GM23248 (cell line): ENCODE measurements at regions not wholly inside any gene's neighbourhood (a gene's known extent, or its start where the extent isn't known, plus 50 kb on each side); places are given as distances from the start of the nearest gene placed in this dataset.
A peak's percentile ranks its signal among the peaks of the same experiment; 100 is the strongest.

Source experiments
- DNase-seq: peaks from one replicate; pipeline ENCODE4 v3.0.0-alpha.2; 2015
- H2AFZ ChIP-seq: fragments of 200-600 bp; sonication (generic); 2 replicates; pipeline ENCODE4 v1.6.1; 2016; ENCODE audit warnings: antibody characterized with exemption
- H3F3A ChIP-seq: fragments of 200-600 bp; sonication (generic); 2 replicates; pipeline ENCODE4 v1.6.1; 2016; ENCODE audit warnings: mild to moderate bottlenecking, antibody characterized with exemption, mixed run types; ENCODE audit not compliant: insufficient read depth
- H3K27ac ChIP-seq: fragments of 200-600 bp; sonication (generic); 2 replicates; pipeline ENCODE4 v1.5.1; 2016; ENCODE audit warnings: mild to moderate bottlenecking
- H3K27me3 ChIP-seq: fragments of 200-600 bp; sonication (generic); replicated peaks from 2 replicates; pipeline ENCODE4 v1.6.1; 2016; ENCODE audit warnings: mild to moderate bottlenecking; ENCODE audit not compliant: insufficient read depth
- H3K36me3 ChIP-seq: fragments of 200-600 bp; sonication (generic); 2 replicates; pipeline ENCODE4 v1.6.1; 2016; ENCODE audit warnings: low read depth, mild to moderate bottlenecking
- H3K4me1 ChIP-seq: fragments of 200-600 bp; sonication (generic); 2 replicates; pipeline ENCODE4 v1.6.1; 2016; ENCODE audit warnings: mild to moderate bottlenecking; ENCODE audit not compliant: insufficient read depth
- H3K4me2 ChIP-seq: fragments of 200-600 bp; sonication (generic); one replicate; pipeline ENCODE4 v1.6.1; 2016; ENCODE audit warnings: mild to moderate bottlenecking; ENCODE audit not compliant: unreplicated experiment
- H3K4me3 ChIP-seq: fragments of 200-600 bp; sonication (generic); 2 replicates; pipeline ENCODE4 v1.5.1; 2016; ENCODE audit warnings: mild to moderate bottlenecking
- H3K79me2 ChIP-seq: fragments of 200-600 bp; sonication (generic); 2 replicates; pipeline ENCODE4 v1.6.1; 2016; ENCODE audit warnings: mild to moderate bottlenecking; ENCODE audit not compliant: insufficient read depth
- H3K9ac ChIP-seq: fragments of 200-600 bp; sonication (generic); 2 replicates; pipeline ENCODE4 v1.6.1; 2016; ENCODE audit warnings: mild to moderate bottlenecking
- H3K9me2 ChIP-seq: fragments of 200-600 bp; sonication (generic); 2 replicates; pipeline ENCODE4 v1.6.1; 2016; ENCODE audit warnings: mixed run types, mild to moderate bottlenecking, moderate library complexity; ENCODE audit not compliant: insufficient read depth
- H3K9me3 ChIP-seq: fragments of 200-600 bp; sonication (generic); one replicate; pipeline ENCODE4 v1.6.1; 2017; ENCODE audit warnings: low read depth
- H4K20me1 ChIP-seq: fragments of 200-600 bp; sonication (generic); 2 replicates; pipeline ENCODE4 v1.6.0; 2016; ENCODE audit not compliant: insufficient read depth
- EZH2 ChIP-seq: fragments of 200-600 bp; sonication (generic); IDR thresholded peaks from 2 replicates; pipeline ENCODE4 v1.6.1; 2018; ENCODE audit warnings: antibody characterized with exemption, mild to moderate bottlenecking; ENCODE audit not compliant: insufficient read depth, poor library complexity, severe bottlenecking
- EZH2phosphoT487 ChIP-seq: fragments of 200-600 bp; sonication (generic); IDR thresholded peaks from 2 replicates; pipeline ENCODE4 v1.6.1; 2018; ENCODE audit warnings: antibody characterized with exemption, moderate library complexity, mild to moderate bottlenecking, low read depth; ENCODE audit not compliant: insufficient read depth
- WGBS, 2 experiments: methylation state at CpG; one replicate each; pipeline ENCODE4 v1.1.6; 2015 to 2017; ENCODE audit warnings: low lambda C conversion rate in 2 of 2, low coverage in 1 of 2; ENCODE audit errors: missing lambda C conversion rate in 2 of 2; 5-methylcytosine and 5-hydroxymethylcytosine counted together
- in situ Hi-C: fragments of 300-500 bp; cut with MboI; formaldehyde crosslinking; loops from 2 replicates; pipeline ENCODE4 v1.15.0; 2020

GRCh38 chr17:13931800-13932460 lies 137.4 kb upstream of the COX10 start:
- TF ChIP-seq EZH2 (no peak), EZH2phosphoT487 (no peak)
- no peaks in the 10 kb centered on the region for H3K79me2 ChIP-seq
- peak overlapping the region; percentile 63 for H3K4me2 ChIP-seq
- DNase-seq, result peak; percentile 93
- no peaks in the 10 kb centered on the region for H3K9me3 ChIP-seq
- H3K36me3 ChIP-seq, result no peaks in the 10 kb centered on the region
- H2AFZ ChIP-seq, result 0 out of 2 replicates have a peak overlapping the region, but pooled peaks have one; percentile 27
- peak overlapping the region; percentile 57 for H3K27ac ChIP-seq
- peak overlapping the region; percentile 20; the same call in 1 of the 2 replicates for H3K9ac ChIP-seq
- in situ Hi-C loops, result no loop called here
- H3K9me2 ChIP-seq, result no peaks in the 10 kb centered on the region
- H4K20me1 ChIP-seq, result no peaks in the 10 kb centered on the region
- H3K4me1 ChIP-seq, result peaks cover 16% of the 10 kb centered on the region; the same call in 1 of the 2 replicates
- peaks cover 12% of the 10 kb centered on the region for H3F3A ChIP-seq
- WGBS, 2 experiments, result 11 to 12% methylated on average over 4 of the region's 4 CpGs
- H3K4me3 ChIP-seq, result no peak overlapping the region
- H3K27me3 ChIP-seq, result no peaks in the 10 kb centered on the region

- H3K27me3 ChIP-seq, result no peaks in the 10 kb centered on the region
- peaks cover 12% of the 10 kb centered on the region for H3F3A ChIP-seq
- H3K4me2 ChIP-seq, result no peak overlapping the region
- DNase-seq, result no peak
- H3K27ac ChIP-seq, result no peak overlapping the region
- no peaks in the 10 kb centered on the region for H3K9me3 ChIP-seq
- no peaks in the 10 kb centered on the region for H3K79me2 ChIP-seq
- in situ Hi-C loops, result no loop called here
- H3K4me1 ChIP-seq, result peaks cover 16% of the 10 kb centered on the region; the same call in 1 of the 2 replicates
- H3K9ac ChIP-seq, result no peak overlapping the region
- TF ChIP-seq EZH2phosphoT487 (no peak), EZH2 (no peak)
- 80 to 82% methylated on average over 8 of the region's 8 CpGs for WGBS, 2 experiments
- no peaks in the 10 kb centered on the region for H3K36me3 ChIP-seq
- no peaks in the 10 kb centered on the region for H4K20me1 ChIP-seq
- no peak overlapping the region for H2AFZ ChIP-seq
- H3K4me3 ChIP-seq, result no peak overlapping the region
- no peaks in the 10 kb centered on the region for H3K9me2 ChIP-seq
Observed at GRCh38 chr17:13933441-13934276, 135.6 kb upstream of the COX10 start.

GRCh38 chr17:13939222-13939621 lies 130.1 kb upstream of the COX10 start:
- WGBS, 2 experiments, result 44 to 56% methylated on average over 1 of the region's 1 CpG
- Histone ChIP-seq H3K9me3 (no peaks in the 10 kb centered on the region), H3K9me2 (no peaks in the 10 kb centered on the region), H3K27me3 (no peaks in the 10 kb centered on the region), H3K79me2 (no peaks in the 10 kb centered on the region), H3K4me2 (no peak overlapping the region), H4K20me1 (no peaks in the 10 kb centered on the region), H3K4me1 (no peaks in the 10 kb centered on the region), H3K36me3 (no peaks in the 10 kb centered on the region), H3F3A (0 out of 2 replicates have a peak, but pooled peaks cover 5% of the 10 kb centered on the region), H2AFZ (no peak overlapping the region), H3K9ac (no peak overlapping the region), H3K4me3 (no peak overlapping the region), H3K27ac (no peak overlapping the region)
- no peak for DNase-seq
- in situ Hi-C loops, result no loop called here
- TF ChIP-seq EZH2phosphoT487 (no peak), EZH2 (no peak)

GRCh38 chr17:13940858-13941665 lies 128.2 kb upstream of the COX10 start:
- Histone ChIP-seq H3K4me1 (no peaks in the 10 kb centered on the region), H3K9me3 (no peaks in the 10 kb centered on the region), H3K9me2 (no peaks in the 10 kb centered on the region), H2AFZ (peak overlapping the region; percentile 63), H3K27me3 (no peaks in the 10 kb centered on the region), H3K4me3 (no peak overlapping the region), H3K27ac (no peak overlapping the region), H3K4me2 (peak overlapping the region; percentile 16), H3K9ac (no peak overlapping the region), H3K36me3 (no peaks in the 10 kb centered on the region), H3F3A (0 out of 2 replicates have a peak, but pooled peaks cover 5% of the 10 kb centered on the region), H3K79me2 (no peaks in the 10 kb centered on the region), H4K20me1 (no peaks in the 10 kb centered on the region)
- WGBS, 2 experiments, result 42 to 46% methylated on average over 3 of the region's 3 CpGs
- in situ Hi-C loops, result no loop called here
- DNase-seq, result peak; percentile 79
- TF ChIP-seq EZH2, result no peak
- TF ChIP-seq EZH2phosphoT487, result no peak
